ENCODE measurements at regions not wholly inside any gene's neighbourhood (a gene's known extent, or its start where the extent isn't known, plus 50 kb on each side); places are given as distances from the start of the nearest gene placed in this dataset.

DNA sequence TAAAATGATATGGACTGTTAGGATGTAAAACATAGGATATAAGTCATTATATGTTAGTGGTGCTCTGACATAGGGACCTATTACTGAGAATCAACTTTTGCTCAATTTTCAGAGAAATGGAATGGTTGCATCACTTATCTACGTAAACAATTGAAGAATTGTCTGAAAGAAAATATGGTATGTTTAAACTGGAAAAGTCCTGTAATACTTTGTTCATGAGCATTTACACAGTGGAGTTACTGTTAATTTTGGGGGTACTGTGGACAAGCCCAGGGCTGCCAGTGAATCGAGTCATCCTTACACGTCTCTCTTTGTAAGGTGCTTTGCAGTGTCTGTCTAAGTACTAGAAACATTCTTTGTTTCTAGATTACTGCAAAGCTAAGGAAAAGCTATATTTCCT is 152.0 kb downstream of the ZNF22 start:
- no peak for TF ChIP-seq POLR2A (IDR thresholded peaks at IDR 0.05)
- TF ChIP-seq, protein P1, sequence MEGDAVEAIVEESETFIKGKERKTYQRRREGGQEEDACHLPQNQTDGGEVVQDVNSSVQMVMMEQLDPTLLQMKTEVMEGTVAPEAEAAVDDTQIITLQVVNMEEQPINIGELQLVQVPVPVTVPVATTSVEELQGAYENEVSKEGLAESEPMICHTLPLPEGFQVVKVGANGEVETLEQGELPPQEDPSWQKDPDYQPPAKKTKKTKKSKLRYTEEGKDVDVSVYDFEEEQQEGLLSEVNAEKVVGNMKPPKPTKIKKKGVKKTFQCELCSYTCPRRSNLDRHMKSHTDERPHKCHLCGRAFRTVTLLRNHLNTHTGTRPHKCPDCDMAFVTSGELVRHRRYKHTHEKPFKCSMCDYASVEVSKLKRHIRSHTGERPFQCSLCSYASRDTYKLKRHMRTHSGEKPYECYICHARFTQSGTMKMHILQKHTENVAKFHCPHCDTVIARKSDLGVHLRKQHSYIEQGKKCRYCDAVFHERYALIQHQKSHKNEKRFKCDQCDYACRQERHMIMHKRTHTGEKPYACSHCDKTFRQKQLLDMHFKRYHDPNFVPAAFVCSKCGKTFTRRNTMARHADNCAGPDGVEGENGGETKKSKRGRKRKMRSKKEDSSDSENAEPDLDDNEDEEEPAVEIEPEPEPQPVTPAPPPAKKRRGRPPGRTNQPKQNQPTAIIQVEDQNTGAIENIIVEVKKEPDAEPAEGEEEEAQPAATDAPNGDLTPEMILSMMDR (IDR thresholded peaks at IDR 0.05), result no peak

Data from right lobe of liver (tissue), 4 donors.